HepG2 (cell line): ENCODE measurements at regions not wholly inside any gene's neighbourhood (a gene's known extent, or its start where the extent isn't known, plus 50 kb on each side); places are given as distances from the start of the nearest gene placed in this dataset.

ENCODE experiments used
- DMTF1 ChIP-seq: sonication (generic); formaldehyde crosslinking; IDR thresholded peaks from 2 replicates; pipeline ENCODE4 v1.4.0; 2020; ENCODE audit warnings: mild to moderate bottlenecking, missing genetic modification reagents
- GABPB1 ChIP-seq: IDR thresholded peaks from 2 replicates; pipeline ENCODE4 v1.6.1; 2016; ENCODE audit warnings: mild to moderate bottlenecking, missing genetic modification reagents, moderate library complexity, missing compliant biosample characterization
- HNRNPL ChIP-seq: fragments of 200-400 bp; formaldehyde crosslinking; IDR thresholded peaks from 2 replicates; pipeline ENCODE4 v1.6.1; 2017; ENCODE audit warnings: mild to moderate bottlenecking, low read depth, low read length
- HOXA7 ChIP-seq: sonication (generic); formaldehyde crosslinking; IDR thresholded peaks from 2 replicates; pipeline ENCODE4 v1.8.1; 2022; ENCODE audit warnings: mild to moderate bottlenecking, missing genetic modification reagents, moderate library complexity
- JARID2 ChIP-seq: sonication (generic); formaldehyde crosslinking; IDR thresholded peaks from 2 replicates; pipeline ENCODE4 v1.8.1; 2023; ENCODE audit warnings: missing genetic modification reagents, inconsistent platforms; ENCODE audit not compliant: insufficient replicate concordance
- MXD4 ChIP-seq: IDR thresholded peaks from 2 replicates; pipeline ENCODE4 v1.6.1; 2016; ENCODE audit warnings: mild to moderate bottlenecking, missing biosample characterization, missing genetic modification reagents
- MXI1 ChIP-seq: IDR thresholded peaks from 3 replicates; pipeline ENCODE4 v1.6.1; 2012; ENCODE audit warnings: low read depth, low read length, inconsistent platforms, borderline replicate concordance
- NFATC3 ChIP-seq: sonication (generic); formaldehyde crosslinking; IDR thresholded peaks from 2 replicates; pipeline ENCODE4 v1.5.1; 2020; ENCODE audit warnings: mild to moderate bottlenecking, missing genetic modification reagents
- RXRA ChIP-seq: sonication (generic); formaldehyde crosslinking; IDR thresholded peaks from 2 replicates; pipeline ENCODE4 v1.5.1; 2020; ENCODE audit warnings: missing genetic modification reagents
- TAF1 ChIP-seq: sonication (generic); formaldehyde crosslinking; IDR thresholded peaks from 2 replicates; pipeline ENCODE4 v1.4.0; 2020; ENCODE audit warnings: missing genetic modification reagents
- TEAD2 ChIP-seq: sonication (generic); formaldehyde crosslinking; IDR thresholded peaks from 2 replicates; pipeline ENCODE4 v1.9.0; 2021; ENCODE audit warnings: missing genetic modification reagents
- ZNF124 ChIP-seq: sonication (generic); formaldehyde crosslinking; IDR thresholded peaks from 2 replicates; pipeline ENCODE4 v1.4.0; 2020; ENCODE audit warnings: missing genetic modification reagents
- ZNF44 ChIP-seq: sonication (generic); formaldehyde crosslinking; IDR thresholded peaks from 2 replicates; pipeline ENCODE4 v1.5.1; 2020; ENCODE audit warnings: mild to moderate bottlenecking, missing genetic modification reagents
- ZNF619 ChIP-seq: sonication (generic); formaldehyde crosslinking; IDR thresholded peaks from 2 replicates; pipeline ENCODE4 v1.4.0; 2020; ENCODE audit warnings: mild to moderate bottlenecking, missing genetic modification reagents
- ZSCAN5A ChIP-seq: sonication (generic); formaldehyde crosslinking; IDR thresholded peaks from 2 replicates; pipeline ENCODE4 v1.8.0; 2022; ENCODE audit warnings: mild to moderate bottlenecking, missing genetic modification reagents, borderline replicate concordance
- TF ChIP-seq, protein P1 (sequence below): sonication (generic); formaldehyde crosslinking; IDR thresholded peaks from 2 replicates; pipeline ENCODE4 v1.4.0; 2020; ENCODE audit warnings: missing genetic modification reagents, borderline replicate concordance

- no peak; the same call in 1 of the 2 replicates for TF ChIP-seq ZNF44 (CRISPR knock-in tag)
- no peak for TF ChIP-seq RXRA (CRISPR knock-in tag)
- TF ChIP-seq ZNF619: no peak
- 0 out of 2 replicates have a peak, but pooled peaks have one; percentile 77 for TF ChIP-seq DMTF1
- TF ChIP-seq NFATC3 (CRISPR knock-in tag): no peak
- no peak for TF ChIP-seq HOXA7 (CRISPR knock-in tag)
- TF ChIP-seq JARID2: no peak
- TF ChIP-seq HNRNPL: peak; percentile 78; the same call in 1 of the 2 replicates
- TF ChIP-seq TEAD2: no peak
- TF ChIP-seq ZSCAN5A (CRISPR knock-in tag): no peak; the same call in 1 of the 2 replicates
- no peak; the same call in 1 of the 2 replicates for TF ChIP-seq ZNF124
- 0 out of 2 replicates have a peak, but pooled peaks have one; percentile 2 for TF ChIP-seq GABPB1 (CRISPR knock-in tag)
- TF ChIP-seq MXD4: no peak
- TF ChIP-seq MXI1: no peak
- TF ChIP-seq, protein P1, sequence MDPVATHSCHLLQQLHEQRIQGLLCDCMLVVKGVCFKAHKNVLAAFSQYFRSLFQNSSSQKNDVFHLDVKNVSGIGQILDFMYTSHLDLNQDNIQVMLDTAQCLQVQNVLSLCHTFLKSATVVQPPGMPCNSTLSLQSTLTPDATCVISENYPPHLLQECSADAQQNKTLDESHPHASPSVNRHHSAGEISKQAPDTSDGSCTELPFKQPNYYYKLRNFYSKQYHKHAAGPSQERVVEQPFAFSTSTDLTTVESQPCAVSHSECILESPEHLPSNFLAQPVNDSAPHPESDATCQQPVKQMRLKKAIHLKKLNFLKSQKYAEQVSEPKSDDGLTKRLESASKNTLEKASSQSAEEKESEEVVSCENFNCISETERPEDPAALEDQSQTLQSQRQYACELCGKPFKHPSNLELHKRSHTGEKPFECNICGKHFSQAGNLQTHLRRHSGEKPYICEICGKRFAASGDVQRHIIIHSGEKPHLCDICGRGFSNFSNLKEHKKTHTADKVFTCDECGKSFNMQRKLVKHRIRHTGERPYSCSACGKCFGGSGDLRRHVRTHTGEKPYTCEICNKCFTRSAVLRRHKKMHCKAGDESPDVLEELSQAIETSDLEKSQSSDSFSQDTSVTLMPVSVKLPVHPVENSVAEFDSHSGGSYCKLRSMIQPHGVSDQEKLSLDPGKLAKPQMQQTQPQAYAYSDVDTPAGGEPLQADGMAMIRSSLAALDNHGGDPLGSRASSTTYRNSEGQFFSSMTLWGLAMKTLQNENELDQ (CRISPR knock-in tag): no peak
- TF ChIP-seq TAF1 (CRISPR knock-in tag): no peak; the same call in 1 of the 2 replicates
Measured at GRCh38 chr2:126990605-126991532, 92.2 kb downstream of the TEX51 start (continued).
